OCI-LY7 (cell line): ENCODE measurements at regions not wholly inside any gene's neighbourhood (a gene's known extent, or its start where the extent isn't known, plus 50 kb on each side); places are given as distances from the start of the nearest gene placed in this dataset.

Experiments used
- CTCF ChIP-seq: fragments of 200-600 bp; sonication (generic); conservative IDR thresholded peaks from 2 replicates; pipeline ENCODE4 v1.5.1; 2014; ENCODE audit warnings: mild to moderate bottlenecking, antibody characterized with exemption, low read length, moderate library complexity, mixed read lengths
- EZH2phosphoT487 ChIP-seq: fragments of 200-600 bp; sonication (generic); IDR thresholded peaks from 2 replicates; pipeline ENCODE4 v1.6.1; 2018; ENCODE audit warnings: low read depth, borderline replicate concordance, mild to moderate bottlenecking, mixed run types, antibody characterized with exemption, low read length, moderate library complexity, mixed read lengths

DNA sequence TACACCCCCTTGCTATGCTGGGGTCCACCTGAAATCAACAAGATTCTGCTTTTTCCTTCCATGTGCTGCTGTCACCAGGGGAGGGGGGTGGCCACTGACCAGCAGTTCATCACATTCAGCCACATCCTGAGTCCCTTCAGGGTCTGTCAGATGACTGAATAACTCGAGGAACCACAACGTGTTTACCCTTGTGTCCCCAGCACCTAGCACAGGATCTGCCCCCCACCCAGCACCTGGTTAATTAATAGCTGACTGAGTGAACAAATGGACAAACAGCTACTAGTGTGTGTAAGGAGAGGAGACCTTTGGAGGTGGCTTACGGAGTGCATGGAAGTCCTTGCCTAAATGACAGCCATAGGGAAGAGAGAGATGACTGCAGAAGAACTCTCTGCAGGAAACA is 119.5 kb upstream of the NCAM1 start:
- TF ChIP-seq CTCF (no peak), EZH2phosphoT487 (no peak)
